ENCODE measurements at regions not wholly inside any gene's neighbourhood (a gene's known extent, or its start where the extent isn't known, plus 50 kb on each side); places are given as distances from the start of the nearest gene placed in this dataset.

- no peaks in the 10 kb centered on the region for H3K27me3 ChIP-seq
- no peaks in the 10 kb centered on the region for H3K4me1 ChIP-seq (ENCODE audit: low read depth)
- no peak overlapping the region for H3K27ac ChIP-seq
- no peak for TF ChIP-seq CTCF (IDR thresholded peaks at IDR 0.05; ENCODE audit: low read depth, low read length)
- H3K36me3 ChIP-seq: no peaks in the 10 kb centered on the region
- no peak for DNase-seq (ENCODE audit: low read depth in 1 of 2, low spot score in 1 of 2)
- no peak overlapping the region for H3K4me3 ChIP-seq
- no peaks in the 10 kb centered on the region for H3K9me3 ChIP-seq (ENCODE audit: low read depth)
Measured at GRCh38 chr7:20839196-20839735, 52.6 kb upstream of the SP8 start.

- Histone ChIP-seq H3K27ac (no peak overlapping the region), H3K4me3 (no peak overlapping the region), H3K36me3 (no peaks in the 10 kb centered on the region), H3K27me3 (no peaks in the 10 kb centered on the region), H3K4me1 (ENCODE audit: low read depth) (no peaks in the 10 kb centered on the region), H3K9me3 (ENCODE audit: low read depth) (no peaks in the 10 kb centered on the region)
- TF ChIP-seq CTCF (IDR thresholded peaks at IDR 0.05; ENCODE audit: low read depth, low read length): no peak
- DNase-seq (ENCODE audit: low read depth in 1 of 2, low spot score in 1 of 2): no peak
Measured at GRCh38 chr7:20839987-20840386, 53.3 kb upstream of the SP8 start.

GRCh38 chr7:20846791-20847190 lies 60.1 kb upstream of the SP8 start:
- Histone ChIP-seq H3K4me1 (ENCODE audit: low read depth) (no peaks in the 10 kb centered on the region), H3K27ac (no peak overlapping the region), H3K4me3 (no peak overlapping the region), H3K36me3 (no peaks in the 10 kb centered on the region), H3K9me3 (ENCODE audit: low read depth) (no peaks in the 10 kb centered on the region), H3K27me3 (no peaks in the 10 kb centered on the region)
- DNase-seq (ENCODE audit: low read depth in 1 of 2, low spot score in 1 of 2): no peak
- TF ChIP-seq CTCF (IDR thresholded peaks at IDR 0.05; ENCODE audit: low read depth, low read length): no peak

- no peak for DNase-seq (ENCODE audit: low read depth in 1 of 2, low spot score in 1 of 2)
- Histone ChIP-seq H3K27me3 (no peaks in the 10 kb centered on the region), H3K27ac (no peak overlapping the region), H3K9me3 (ENCODE audit: low read depth) (no peaks in the 10 kb centered on the region), H3K36me3 (no peaks in the 10 kb centered on the region), H3K4me3 (no peak overlapping the region), H3K4me1 (ENCODE audit: low read depth) (no peaks in the 10 kb centered on the region)
- TF ChIP-seq CTCF (IDR thresholded peaks at IDR 0.05; ENCODE audit: low read depth, low read length): no peak
Measured at GRCh38 chr7:20858951-20859350, 72.3 kb upstream of the SP8 start.

- no peak for TF ChIP-seq CTCF (IDR thresholded peaks at IDR 0.05; ENCODE audit: low read depth, low read length)
- no peaks in the 10 kb centered on the region for H3K4me1 ChIP-seq (ENCODE audit: low read depth)
- no peaks in the 10 kb centered on the region for H3K36me3 ChIP-seq
- H3K27ac ChIP-seq: no peak overlapping the region
- no peak for DNase-seq (ENCODE audit: low read depth in 1 of 2, low spot score in 1 of 2)
- H3K27me3 ChIP-seq: no peaks in the 10 kb centered on the region
- H3K9me3 ChIP-seq (ENCODE audit: low read depth): no peaks in the 10 kb centered on the region
- H3K4me3 ChIP-seq: no peak overlapping the region
Measured at GRCh38 chr7:20861468-20861867, 74.8 kb upstream of the SP8 start.

- Histone ChIP-seq H3K4me3 (no peak overlapping the region), H3K4me1 (ENCODE audit: low read depth) (no peaks in the 10 kb centered on the region), H3K9me3 (ENCODE audit: low read depth) (no peaks in the 10 kb centered on the region), H3K27me3 (no peaks in the 10 kb centered on the region), H3K27ac (no peak overlapping the region), H3K36me3 (no peaks in the 10 kb centered on the region)
- TF ChIP-seq CTCF (IDR thresholded peaks at IDR 0.05; ENCODE audit: low read depth, low read length): no peak
- DNase-seq (ENCODE audit: low read depth in 1 of 2, low spot score in 1 of 2): no peak
Measured at GRCh38 chr7:20862554-20862953, 75.9 kb upstream of the SP8 start.
